ENCODE measurements at regions not wholly inside any gene's neighbourhood (a gene's known extent, or its start where the extent isn't known, plus 50 kb on each side); places are given as distances from the start of the nearest gene placed in this dataset.

DNA sequence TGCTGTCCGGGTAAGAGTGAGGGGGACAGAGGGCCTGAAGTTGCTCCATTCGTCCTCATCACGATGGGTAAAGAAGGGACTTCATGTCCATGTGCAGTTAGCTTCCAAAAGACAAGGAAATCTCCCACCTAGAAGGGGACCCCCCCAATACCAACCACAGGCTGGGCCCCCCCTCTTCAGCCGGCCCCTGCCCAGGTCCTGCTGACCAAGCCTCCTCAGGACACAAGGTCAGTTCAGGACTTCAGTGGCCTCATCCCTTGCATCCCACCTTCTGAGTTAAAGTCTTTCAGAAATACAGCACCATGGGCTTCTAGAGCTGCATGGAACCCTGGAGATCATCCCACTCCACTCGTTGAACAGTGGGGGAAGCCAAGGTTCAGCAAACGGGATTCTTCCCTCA is 115.4 kb upstream of the ERG start:
- peaks cover 66% of the 10 kb centered on the region for H3K27me3 Mint-ChIP-seq (ENCODE audit: unreplicated experiment)
- H3K4me3 Mint-ChIP-seq (ENCODE audit: low read depth, unreplicated experiment) = no peak overlapping the region
- no peaks in the 10 kb centered on the region for H3K36me3 Mint-ChIP-seq (ENCODE audit: insufficient read depth, unreplicated experiment)
- no peak for DNase-seq
- TF ChIP-seq, protein P1, sequence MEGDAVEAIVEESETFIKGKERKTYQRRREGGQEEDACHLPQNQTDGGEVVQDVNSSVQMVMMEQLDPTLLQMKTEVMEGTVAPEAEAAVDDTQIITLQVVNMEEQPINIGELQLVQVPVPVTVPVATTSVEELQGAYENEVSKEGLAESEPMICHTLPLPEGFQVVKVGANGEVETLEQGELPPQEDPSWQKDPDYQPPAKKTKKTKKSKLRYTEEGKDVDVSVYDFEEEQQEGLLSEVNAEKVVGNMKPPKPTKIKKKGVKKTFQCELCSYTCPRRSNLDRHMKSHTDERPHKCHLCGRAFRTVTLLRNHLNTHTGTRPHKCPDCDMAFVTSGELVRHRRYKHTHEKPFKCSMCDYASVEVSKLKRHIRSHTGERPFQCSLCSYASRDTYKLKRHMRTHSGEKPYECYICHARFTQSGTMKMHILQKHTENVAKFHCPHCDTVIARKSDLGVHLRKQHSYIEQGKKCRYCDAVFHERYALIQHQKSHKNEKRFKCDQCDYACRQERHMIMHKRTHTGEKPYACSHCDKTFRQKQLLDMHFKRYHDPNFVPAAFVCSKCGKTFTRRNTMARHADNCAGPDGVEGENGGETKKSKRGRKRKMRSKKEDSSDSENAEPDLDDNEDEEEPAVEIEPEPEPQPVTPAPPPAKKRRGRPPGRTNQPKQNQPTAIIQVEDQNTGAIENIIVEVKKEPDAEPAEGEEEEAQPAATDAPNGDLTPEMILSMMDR (IDR thresholded peaks at IDR 0.05; ENCODE audit: unreplicated experiment) = no peak
- no TSS peak for BruUV-seq (replicated peaks)
- H3K9me3 Mint-ChIP-seq (ENCODE audit: low read depth, unreplicated experiment) = no peaks in the 10 kb centered on the region
- H3K4me1 Mint-ChIP-seq (ENCODE audit: low read depth, unreplicated experiment) = no peaks in the 10 kb centered on the region
- H3K27ac Mint-ChIP-seq (ENCODE audit: unreplicated experiment) = no peak overlapping the region
- CTCF ChIA-PET = no interaction called here
- intact Hi-C loops (cut with micrococcal nuclease; ENCODE audit: unreplicated experiment) = no loop called here

DNA sequence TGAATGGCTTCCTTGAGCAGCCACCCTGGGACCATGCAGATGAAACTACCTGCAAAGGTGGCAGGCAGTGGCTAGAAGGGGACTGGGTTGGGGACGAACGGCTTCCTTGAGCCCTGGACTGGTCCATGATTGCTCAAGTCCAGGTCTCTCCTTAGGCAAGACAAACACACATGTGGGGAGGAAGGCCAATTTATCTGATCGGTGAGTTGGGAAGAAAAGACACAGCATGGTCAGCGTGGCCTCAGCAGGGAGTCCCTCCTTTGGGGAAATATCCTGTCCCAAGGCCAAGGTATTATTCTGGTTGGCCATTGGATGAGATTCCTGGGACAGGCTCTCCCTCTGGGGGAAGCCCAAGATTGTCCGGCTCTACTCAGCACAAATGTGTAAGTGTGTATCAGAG is 116.3 kb upstream of the ERG start:
- intact Hi-C loops (cut with micrococcal nuclease; ENCODE audit: unreplicated experiment) = no loop called here
- Mint-ChIP-seq H3K27me3 (ENCODE audit: unreplicated experiment) (peaks cover 66% of the 10 kb centered on the region), H3K9me3 (ENCODE audit: low read depth, unreplicated experiment) (no peaks in the 10 kb centered on the region), H3K27ac (ENCODE audit: unreplicated experiment) (no peak overlapping the region), H3K36me3 (ENCODE audit: insufficient read depth, unreplicated experiment) (no peaks in the 10 kb centered on the region), H3K4me3 (ENCODE audit: low read depth, unreplicated experiment) (no peak overlapping the region), H3K4me1 (ENCODE audit: low read depth, unreplicated experiment) (no peaks in the 10 kb centered on the region)
- no peak for DNase-seq
- TF ChIP-seq, protein P1 (IDR thresholded peaks at IDR 0.05; ENCODE audit: unreplicated experiment) = no peak
- CTCF ChIA-PET = no interaction called here
- no TSS peak for BruUV-seq (replicated peaks)

- Mint-ChIP-seq H3K27ac (ENCODE audit: unreplicated experiment) (no peak overlapping the region), H3K9me3 (ENCODE audit: low read depth, unreplicated experiment) (no peaks in the 10 kb centered on the region), H3K27me3 (ENCODE audit: unreplicated experiment) (peaks cover 46% of the 10 kb centered on the region), H3K4me3 (ENCODE audit: low read depth, unreplicated experiment) (no peak overlapping the region), H3K36me3 (ENCODE audit: insufficient read depth, unreplicated experiment) (no peaks in the 10 kb centered on the region), H3K4me1 (ENCODE audit: low read depth, unreplicated experiment) (no peaks in the 10 kb centered on the region)
- TF ChIP-seq, protein P1 (IDR thresholded peaks at IDR 0.05; ENCODE audit: unreplicated experiment) = no peak
- no TSS peak for BruUV-seq (replicated peaks)
- no peak for DNase-seq
- intact Hi-C loops (cut with micrococcal nuclease; ENCODE audit: unreplicated experiment) = no loop called here
- CTCF ChIA-PET = no interaction called here
These were observed 121.2 kb upstream of the ERG start for GRCh38 chr21:38619480-38619879.

DNA sequence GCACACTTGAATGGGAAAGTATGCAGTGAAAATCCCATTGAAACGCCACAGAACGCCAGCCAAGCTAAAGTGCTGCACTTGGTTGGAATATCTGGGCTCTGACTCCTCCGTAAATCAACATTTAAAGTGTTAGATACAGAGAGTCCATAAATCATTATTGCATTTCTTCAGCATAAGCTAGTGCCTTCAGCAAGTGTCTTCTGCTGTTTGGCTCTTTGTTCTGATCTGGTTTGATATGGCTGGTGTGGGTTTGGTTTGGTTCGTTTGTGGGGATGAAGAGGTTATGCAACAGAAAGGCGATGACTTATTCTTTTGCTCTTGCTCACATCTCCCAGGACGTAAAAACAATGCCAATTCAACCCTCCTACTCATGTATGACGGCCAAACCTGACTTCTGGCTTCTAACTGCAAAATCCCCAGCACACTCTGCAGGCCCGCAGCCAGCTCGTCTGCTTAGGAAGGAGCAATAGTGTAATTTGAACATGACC is 121.8 kb upstream of the ERG start:
- DNase-seq = no peak
- no peaks in the 10 kb centered on the region for H3K4me1 Mint-ChIP-seq (ENCODE audit: low read depth, unreplicated experiment)
- CTCF ChIA-PET = no interaction called here

More for the DNA sequence above, 121.8 kb upstream of the ERG start:
- H3K9me3 Mint-ChIP-seq (ENCODE audit: low read depth, unreplicated experiment) = no peaks in the 10 kb centered on the region
- intact Hi-C loops (cut with micrococcal nuclease; ENCODE audit: unreplicated experiment) = no loop called here
- H3K36me3 Mint-ChIP-seq (ENCODE audit: insufficient read depth, unreplicated experiment) = no peaks in the 10 kb centered on the region
- H3K27me3 Mint-ChIP-seq (ENCODE audit: unreplicated experiment) = peaks cover 46% of the 10 kb centered on the region
- H3K4me3 Mint-ChIP-seq (ENCODE audit: low read depth, unreplicated experiment) = no peak overlapping the region
- no peak overlapping the region for H3K27ac Mint-ChIP-seq (ENCODE audit: unreplicated experiment)
- TF ChIP-seq, protein P1 (IDR thresholded peaks at IDR 0.05; ENCODE audit: unreplicated experiment) = no peak
- no TSS peak for BruUV-seq (replicated peaks)

Measured in Calu3 (cell line).